ENCODE measurements at regions not wholly inside any gene's neighbourhood (a gene's known extent, or its start where the extent isn't known, plus 50 kb on each side); places are given as distances from the start of the nearest gene placed in this dataset.

GRCh38 chr5:36355516-36355915, 53.8 kb upstream of the RANBP3L start:
- in situ Hi-C loops (cut with MboI; ENCODE audit: low sequenced_read_pairs): no loop called here

DNA sequence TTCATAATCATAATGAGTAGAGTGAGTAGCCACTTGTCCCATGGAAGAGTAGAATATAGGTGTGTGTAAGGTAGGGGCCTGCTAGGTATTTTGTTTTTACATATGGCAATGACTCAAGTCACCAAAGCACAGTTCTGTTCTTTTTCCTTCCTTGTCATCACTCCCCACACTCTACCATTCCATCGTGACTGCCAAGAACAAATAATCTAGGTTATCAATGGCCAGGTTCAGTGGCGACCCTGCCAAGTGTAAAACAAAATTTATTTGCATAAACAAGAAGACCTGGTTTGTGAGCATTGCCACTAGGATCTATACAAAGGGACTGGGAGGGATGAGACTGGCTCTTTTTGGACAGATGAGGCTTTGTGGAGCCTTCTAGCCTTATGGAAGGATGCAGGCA, 55.2 kb upstream of the RANBP3L start:
- in situ Hi-C loops (cut with MboI; ENCODE audit: low sequenced_read_pairs): no loop called here

DNA sequence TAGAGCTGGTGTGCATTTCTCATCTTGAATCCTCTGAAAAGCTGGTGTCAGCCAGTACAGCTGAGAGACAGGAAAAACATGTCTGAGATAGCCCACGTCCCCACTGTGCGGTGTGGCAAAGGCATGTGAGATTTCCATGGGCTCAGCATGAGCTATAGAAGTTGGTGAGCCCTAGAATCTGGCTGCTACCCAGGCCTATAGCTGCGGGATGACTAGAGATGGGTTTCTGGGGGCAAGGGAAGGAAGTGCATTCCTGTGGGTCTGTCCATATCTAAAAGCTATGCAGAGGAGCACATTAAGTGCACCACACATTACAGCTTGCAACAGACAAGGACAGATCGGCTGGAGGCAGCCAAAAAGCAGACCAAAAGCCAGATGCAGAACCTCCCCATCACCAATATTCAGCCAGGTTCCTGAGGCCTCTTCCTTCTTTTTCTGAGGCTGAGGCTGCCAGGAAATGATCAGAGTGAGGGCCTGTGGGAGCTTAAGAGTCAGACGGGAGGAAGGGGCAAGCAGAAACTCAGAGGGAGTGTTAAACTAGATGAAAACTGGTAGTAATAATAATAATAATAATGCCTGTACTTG, 55.8 kb upstream of the RANBP3L start:
- in situ Hi-C loops (cut with MboI; ENCODE audit: low sequenced_read_pairs): no loop called here

GRCh38 chr5:36359267-36359666, 57.6 kb upstream of the RANBP3L start:
- in situ Hi-C loops (cut with MboI; ENCODE audit: low sequenced_read_pairs): no loop called here

- in situ Hi-C loops (cut with MboI; ENCODE audit: low sequenced_read_pairs): no loop called here
These were observed 58.6 kb upstream of the RANBP3L start for GRCh38 chr5:36360307-36360706.

GRCh38 chr5:36363101-36363500, 61.4 kb upstream of the RANBP3L start:
- in situ Hi-C loops (cut with MboI; ENCODE audit: low sequenced_read_pairs): no loop called here

DNA sequence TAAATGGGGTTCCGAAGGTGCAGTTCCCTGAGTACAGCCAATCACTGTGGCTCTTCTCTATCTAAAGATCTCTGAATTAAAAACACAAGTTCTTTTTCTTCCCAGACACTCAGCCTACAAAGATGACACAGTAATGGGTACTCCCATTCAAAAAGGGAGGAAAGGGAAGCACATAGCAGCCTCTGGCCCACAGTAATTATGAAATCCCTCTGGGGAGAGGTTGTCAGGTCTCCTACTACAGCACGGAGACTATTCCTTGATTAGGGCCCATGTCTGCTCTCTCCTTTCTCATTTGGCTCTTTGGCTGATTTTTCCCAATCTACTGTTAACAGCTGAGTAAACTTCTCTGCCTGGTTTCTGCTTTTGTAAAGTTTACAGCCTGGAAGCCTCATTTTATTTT, 62.0 kb upstream of the RANBP3L start:
- in situ Hi-C loops (cut with MboI; ENCODE audit: low sequenced_read_pairs): no loop called here

- in situ Hi-C loops (cut with MboI; ENCODE audit: low sequenced_read_pairs): no loop called here
These were observed 62.8 kb upstream of the RANBP3L start for GRCh38 chr5:36364473-36364872.

DNA sequence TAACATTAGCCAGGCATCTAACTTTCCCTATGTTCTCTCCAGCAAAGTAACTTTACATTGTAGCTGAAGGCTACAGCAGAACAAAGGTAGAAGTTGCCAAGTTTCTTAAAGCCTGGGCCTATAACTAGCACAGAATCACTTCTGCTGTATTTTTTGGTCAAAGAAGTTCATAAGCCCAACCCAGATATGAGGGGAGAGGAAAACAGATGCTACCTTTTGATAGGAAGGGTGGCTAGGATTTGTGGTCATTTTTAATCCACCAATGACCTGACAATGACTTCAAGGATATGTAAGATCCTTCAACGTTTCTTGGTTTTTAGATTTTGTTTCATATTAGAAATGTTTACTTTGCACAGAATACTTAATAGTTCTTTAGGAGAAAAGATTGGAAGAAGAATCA, 64.2 kb upstream of the RANBP3L start:
- in situ Hi-C loops (cut with MboI; ENCODE audit: low sequenced_read_pairs): no loop called here

DNA sequence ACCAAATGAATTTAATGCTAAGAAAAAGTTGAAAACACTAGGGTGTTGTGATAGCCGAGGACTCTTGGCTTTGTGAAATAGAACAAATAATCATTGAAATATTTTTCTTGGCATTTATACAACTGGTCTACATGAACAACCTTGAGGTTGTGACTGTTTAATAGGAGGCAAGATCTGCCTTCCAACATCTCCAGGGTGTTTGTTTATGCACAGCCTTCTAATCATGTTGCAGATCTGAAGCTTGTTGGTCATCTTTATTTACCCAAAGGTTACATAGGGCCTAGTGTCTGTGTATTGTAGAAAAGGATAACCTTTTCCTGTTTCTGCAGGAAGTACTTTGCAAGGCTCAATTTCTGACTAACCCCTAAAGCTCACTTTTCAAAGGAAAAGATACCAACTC, 65.2 kb upstream of the RANBP3L start:
- in situ Hi-C loops (cut with MboI; ENCODE audit: low sequenced_read_pairs): no loop called here

DNA sequence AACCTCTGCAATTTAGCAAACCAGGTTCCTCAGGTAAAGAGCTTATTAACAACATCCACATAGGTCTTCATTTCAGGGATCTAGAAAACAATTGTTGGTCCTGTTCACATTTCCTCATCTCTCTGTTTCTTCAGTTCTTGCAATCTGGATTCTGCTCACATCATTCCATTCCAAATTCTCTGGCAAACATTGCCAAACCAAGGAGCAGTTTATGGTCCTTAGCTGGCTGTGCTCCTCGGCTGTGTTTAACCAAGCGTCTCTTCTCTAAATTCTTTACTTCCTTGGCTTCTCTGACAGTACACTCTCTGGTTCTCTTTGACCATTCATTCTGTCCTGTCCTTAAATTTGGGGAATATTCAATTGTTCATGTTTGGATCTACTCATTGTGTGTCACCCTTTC, 65.8 kb upstream of the RANBP3L start:
- in situ Hi-C loops (cut with MboI; ENCODE audit: low sequenced_read_pairs): no loop called here

- in situ Hi-C loops (cut with MboI; ENCODE audit: low sequenced_read_pairs): no loop called here
These were observed 67.6 kb upstream of the RANBP3L start for GRCh38 chr5:36369219-36369690.

DNA sequence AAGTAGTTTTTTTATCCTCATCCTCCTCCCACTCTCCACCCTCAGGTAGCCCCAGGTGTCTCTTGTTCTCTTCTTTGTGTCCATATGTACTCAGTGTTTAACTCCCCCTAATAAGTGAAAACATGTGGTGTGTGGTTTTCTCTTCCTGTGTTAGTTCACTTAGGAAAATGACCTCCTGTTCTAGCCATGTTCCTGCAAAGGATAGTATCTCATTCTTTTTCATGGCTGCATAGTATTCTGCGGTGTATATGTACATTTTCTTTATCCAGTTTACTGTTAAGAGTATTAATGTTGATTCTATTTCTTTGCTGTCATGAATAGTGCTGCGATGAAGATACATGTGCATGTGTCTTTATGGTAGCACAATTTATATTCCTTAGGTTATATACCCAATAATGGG, 68.4 kb upstream of the RANBP3L start:
- in situ Hi-C loops (cut with MboI; ENCODE audit: low sequenced_read_pairs): no loop called here

- in situ Hi-C loops (cut with MboI; ENCODE audit: low sequenced_read_pairs): no loop called here
These were observed 69.7 kb upstream of the RANBP3L start for GRCh38 chr5:36371366-36371765.

DNA sequence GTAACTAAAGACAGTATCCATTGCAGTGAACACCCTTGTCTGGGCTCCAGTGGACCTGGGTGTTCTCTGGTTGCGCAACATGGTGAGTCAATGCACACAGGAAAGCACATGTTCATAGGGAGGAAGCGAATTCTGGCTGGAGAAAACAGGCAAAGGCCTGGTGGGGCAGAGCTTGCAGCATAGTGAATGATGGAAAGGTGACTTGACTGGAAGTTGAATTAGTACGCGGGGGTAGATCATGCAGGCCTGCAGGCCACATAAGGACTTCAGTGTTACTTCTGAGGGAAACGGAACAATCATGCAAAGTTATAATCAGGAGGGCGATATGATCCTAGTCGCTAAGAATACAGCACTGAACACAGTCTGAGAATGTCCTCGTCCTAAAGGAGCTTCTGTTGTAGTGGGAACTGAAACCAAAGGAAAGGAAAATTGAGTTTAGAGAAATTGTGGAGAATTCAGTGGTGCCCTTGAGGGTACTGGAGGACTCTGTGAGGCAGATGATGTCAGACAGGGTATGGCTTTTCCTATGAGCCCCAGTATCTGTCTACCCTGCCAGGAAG, 71.9 kb upstream of the RANBP3L start:
- in situ Hi-C loops (cut with MboI; ENCODE audit: low sequenced_read_pairs): no loop called here

GRCh38 chr5:36374266-36374862, 72.7 kb upstream of the RANBP3L start:
- in situ Hi-C loops (cut with MboI; ENCODE audit: low sequenced_read_pairs): no loop called here

DNA sequence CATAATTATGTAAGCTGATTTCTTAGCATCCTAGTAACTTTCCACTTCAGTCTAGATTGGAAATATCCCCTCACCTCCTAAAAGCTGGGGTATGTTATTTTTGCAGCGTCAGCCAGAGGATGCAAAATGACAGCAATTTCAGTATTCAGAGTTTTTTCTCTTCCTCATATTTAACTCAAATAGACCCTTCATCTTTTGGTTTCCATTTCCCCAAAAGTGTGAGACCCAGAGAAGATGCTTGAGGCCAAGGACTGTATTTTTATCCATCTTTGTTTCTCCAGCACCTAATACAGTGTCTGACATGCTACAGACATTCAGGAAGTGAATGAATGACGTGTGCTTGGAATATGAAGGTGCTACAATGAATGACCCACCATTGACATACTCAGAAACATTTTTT, 75.5 kb upstream of the RANBP3L start:
- in situ Hi-C loops (cut with MboI; ENCODE audit: low sequenced_read_pairs): no loop called here

GRCh38 chr5:36378551-36378950, 76.8 kb upstream of the RANBP3L start:
- in situ Hi-C loops (cut with MboI; ENCODE audit: low sequenced_read_pairs): no loop called here

- in situ Hi-C loops (cut with MboI; ENCODE audit: low sequenced_read_pairs): no loop called here
These were observed 81.2 kb upstream of the RANBP3L start for GRCh38 chr5:36382890-36383289.

GRCh38 chr5:36383942-36384341, 82.2 kb upstream of the RANBP3L start:
- in situ Hi-C loops (cut with MboI; ENCODE audit: low sequenced_read_pairs): no loop called here

DNA sequence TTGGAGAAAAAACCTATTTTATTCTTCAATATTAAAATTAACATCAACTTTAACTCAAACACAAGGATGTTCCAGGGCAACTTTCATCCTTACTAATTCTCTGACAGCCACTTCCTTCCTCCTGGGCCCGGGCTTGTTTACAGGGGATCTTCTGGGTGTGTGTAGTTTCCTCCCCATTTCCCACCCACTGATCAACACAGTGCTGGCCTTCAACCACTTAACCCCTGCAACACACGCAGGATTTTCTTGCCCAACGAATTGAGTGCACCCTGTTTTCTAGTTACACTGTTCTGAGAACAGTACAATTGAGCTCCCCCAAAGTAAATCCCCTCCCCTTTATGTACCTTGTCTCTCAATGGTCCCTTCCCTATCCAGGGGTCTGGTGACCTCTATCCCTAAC, 83.1 kb upstream of the RANBP3L start:
- in situ Hi-C loops (cut with MboI; ENCODE audit: low sequenced_read_pairs): no loop called here

DNA sequence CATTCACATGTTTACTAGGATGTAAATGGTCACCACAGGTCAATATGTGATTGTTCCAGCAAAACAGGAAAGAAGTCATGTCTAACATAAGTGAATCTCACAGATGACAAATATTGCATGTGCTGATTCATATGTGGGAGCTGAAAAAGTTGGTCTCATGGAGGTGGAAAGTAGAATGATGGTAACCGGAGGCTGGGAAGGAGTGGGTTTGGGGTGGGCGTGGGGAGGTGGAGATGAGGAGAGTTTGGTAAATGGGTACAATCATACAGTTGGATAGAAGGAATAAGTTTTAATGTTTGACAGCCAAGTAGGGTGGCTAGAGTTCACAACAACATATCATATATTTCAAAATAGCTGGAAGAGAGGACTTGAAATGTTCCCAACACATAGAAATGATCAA, 83.8 kb upstream of the RANBP3L start:
- in situ Hi-C loops (cut with MboI; ENCODE audit: low sequenced_read_pairs): no loop called here

- in situ Hi-C loops (cut with MboI; ENCODE audit: low sequenced_read_pairs): no loop called here
These were observed 86.6 kb upstream of the RANBP3L start for GRCh38 chr5:36388288-36388687.
